ENCODE measurements at regions not wholly inside any gene's neighbourhood (a gene's known extent, or its start where the extent isn't known, plus 50 kb on each side); places are given as distances from the start of the nearest gene placed in this dataset.
"Not testable (repeated sequence)": the region's sequence is repeated elsewhere in the genome, so short reads cannot be mapped to it uniquely, and the experiment has no call there.

- no peak for DNase-seq
- H3K9me3 ChIP-seq (ENCODE audit: control insufficient read depth, low read length): peaks cover 5% of the 10 kb centered on the region
- no peak for TF ChIP-seq CTCF (conservative IDR thresholded peaks at IDR 0.05)
- H3K27me3 Mint-ChIP-seq (ENCODE audit: insufficient read depth): no peaks in the 10 kb centered on the region
- no peaks in the 10 kb centered on the region for H3K4me1 Mint-ChIP-seq
- no peak overlapping the region for H3K27ac Mint-ChIP-seq
- no peak overlapping the region for H3K9ac ChIP-seq (ENCODE audit: extremely low read depth, low read length, poor library complexity, severe bottlenecking)
- 65 to 100% methylated on average over 1 to 2 of the region's 2 CpGs for WGBS, 2 experiments (ENCODE audit: insufficient coverage in 1 of 2, insufficient read length in 1 of 2)
- no peaks in the 10 kb centered on the region for H3K36me3 ChIP-seq (ENCODE audit: control insufficient read depth, insufficient read depth, low read length)
- H3K9me3 Mint-ChIP-seq: peaks cover 30% of the 10 kb centered on the region
- H3K4me1 ChIP-seq (ENCODE audit: control insufficient read depth, insufficient read depth, low read length): no peaks in the 10 kb centered on the region
- H3K27me3 ChIP-seq (ENCODE audit: control insufficient read depth, insufficient read depth, low read length, poor library complexity, severe bottlenecking): no peaks in the 10 kb centered on the region
- no peaks in the 10 kb centered on the region for H3K36me3 Mint-ChIP-seq (ENCODE audit: low read depth)
- H3K4me3 ChIP-seq (ENCODE audit: low read length): no peak overlapping the region
- H3K27ac ChIP-seq (ENCODE audit: low read depth, low read length): no peak overlapping the region
- no peak overlapping the region for H3K4me3 Mint-ChIP-seq
Measured at GRCh38 chr16:8115814-8116213, 474.5 kb downstream of the TMEM114 start.

GRCh38 chr16:8114941-8115340, 475.4 kb downstream of the TMEM114 start:
- not testable (repeated sequence) for H3K9me3 ChIP-seq (ENCODE audit: control insufficient read depth, low read length); H3K36me3 ChIP-seq (ENCODE audit: control insufficient read depth, insufficient read depth, low read length); H3K27me3 ChIP-seq (ENCODE audit: control insufficient read depth, insufficient read depth, low read length, poor library complexity, severe bottlenecking); H3K4me1 Mint-ChIP-seq; H3K4me1 ChIP-seq (ENCODE audit: control insufficient read depth, insufficient read depth, low read length); H3K4me3 Mint-ChIP-seq; H3K9ac ChIP-seq (ENCODE audit: extremely low read depth, low read length, poor library complexity, severe bottlenecking); H3K27me3 Mint-ChIP-seq (ENCODE audit: insufficient read depth); H3K27ac ChIP-seq (ENCODE audit: low read depth, low read length); H3K4me3 ChIP-seq (ENCODE audit: low read length); H3K36me3 Mint-ChIP-seq (ENCODE audit: low read depth); H3K27ac Mint-ChIP-seq; DNase-seq
- WGBS, 2 experiments (ENCODE audit: insufficient coverage in 1 of 2, insufficient read length in 1 of 2): 94 to 100% methylated on average over 6 to 32 of the region's 32 CpGs
- H3K9me3 Mint-ChIP-seq: peaks cover 30% of the 10 kb centered on the region

GRCh38 chr16:8113843-8114242, 476.5 kb downstream of the TMEM114 start:
- Histone ChIP-seq H3K4me1 (ENCODE audit: control insufficient read depth, insufficient read depth, low read length) (no peaks in the 10 kb centered on the region), H3K36me3 (ENCODE audit: control insufficient read depth, insufficient read depth, low read length) (no peaks in the 10 kb centered on the region), H3K9me3 (ENCODE audit: control insufficient read depth, low read length) (peaks cover 5% of the 10 kb centered on the region), H3K4me3 (ENCODE audit: low read length) (no peak overlapping the region), H3K27ac (ENCODE audit: low read depth, low read length) (no peak overlapping the region), H3K27me3 (ENCODE audit: control insufficient read depth, insufficient read depth, low read length, poor library complexity, severe bottlenecking) (no peaks in the 10 kb centered on the region), H3K9ac (ENCODE audit: extremely low read depth, low read length, poor library complexity, severe bottlenecking) (no peak overlapping the region)
- H3K27me3 Mint-ChIP-seq (ENCODE audit: insufficient read depth): no peaks in the 10 kb centered on the region
- no peak overlapping the region for H3K27ac Mint-ChIP-seq
- WGBS, 2 experiments (ENCODE audit: insufficient coverage in 1 of 2, insufficient read length in 1 of 2): 82 to 91% methylated on average over 1 to 3 of the region's 3 CpGs
- no peak for TF ChIP-seq CTCF (conservative IDR thresholded peaks at IDR 0.05)
- H3K4me3 Mint-ChIP-seq: no peak overlapping the region
- no peaks in the 10 kb centered on the region for H3K36me3 Mint-ChIP-seq (ENCODE audit: low read depth)
- H3K4me1 Mint-ChIP-seq: no peaks in the 10 kb centered on the region
- no peak for DNase-seq
- peaks cover 33% of the 10 kb centered on the region for H3K9me3 Mint-ChIP-seq

All from endodermal cell (in vitro differentiated cells).